ENCODE measurements at regions not wholly inside any gene's neighbourhood (a gene's known extent, or its start where the extent isn't known, plus 50 kb on each side); places are given as distances from the start of the nearest gene placed in this dataset.

DNA sequence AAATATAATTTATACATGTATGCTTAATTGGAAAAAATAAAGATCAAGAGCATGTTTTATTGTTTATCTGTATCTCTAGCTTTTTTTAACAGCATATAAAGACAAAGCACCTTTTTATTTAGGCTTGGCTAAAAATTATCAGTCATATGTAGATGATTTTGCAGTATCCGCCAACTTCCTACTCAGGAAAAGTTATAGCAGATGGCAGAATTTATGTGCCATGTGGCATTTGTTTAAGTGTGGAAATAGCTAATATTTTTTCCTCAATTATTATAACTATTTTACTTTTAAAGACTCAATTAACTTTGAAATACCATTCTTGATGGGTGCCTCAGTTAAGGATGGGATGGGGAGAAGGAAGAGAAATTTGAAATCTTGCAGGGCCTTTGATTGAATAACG is 762.1 kb upstream of the RBFOX1 start:
- Histone ChIP-seq H3K27ac (ENCODE audit: low read depth, low read length) (no peak overlapping the region), H3K9ac (ENCODE audit: low read length) (no peak overlapping the region), H3K9me2 (ENCODE audit: insufficient read depth) (no peaks in the 10 kb centered on the region), H3K9me3 (ENCODE audit: control insufficient read depth in 1 of 2, insufficient read depth in 1 of 2, low read depth in 1 of 2, low read length in 2 of 2) (no peaks in the 10 kb centered on the region), H3K27me3 (ENCODE audit: insufficient read depth, low read length) (no peaks in the 10 kb centered on the region), H3K79me2 (ENCODE audit: insufficient read depth, low read length) (no peaks in the 10 kb centered on the region), H3K4me1 (ENCODE audit: control insufficient read depth in 1 of 2, insufficient read depth in 2 of 2, low read length in 2 of 2) (no peaks in the 10 kb centered on the region), H3K4me2 (ENCODE audit: low read length) (no peak overlapping the region), H2AFZ (ENCODE audit: low read depth, low read length, poor library complexity, severe bottlenecking) (no peak overlapping the region), H3K4me3 (replicated peaks in 1 of 2; ENCODE audit: low read depth in 1 of 2, low read length in 2 of 2) (no peak overlapping the region), H4K20me1 (ENCODE audit: insufficient read depth) (no peaks in the 10 kb centered on the region), H3K36me3 (ENCODE audit: control insufficient read depth in 1 of 2, insufficient read depth in 2 of 2, low read length in 2 of 2) (no peaks in the 10 kb centered on the region)
- BruUV-seq (replicated peaks), result no TSS peak
- ChIA-PET RAD21 (ENCODE audit: low non-redundant PET in 1 of 2, low total read pairs in 2 of 2, uncharacterized antibody in 2 of 2, unreplicated experiment in 2 of 2) (no interaction called here), POLR2A (no interaction called here), CTCF (no interaction called here)
- no peak for DNase-seq (ENCODE audit: low read depth, low spot score)
- no peak for ATAC-seq
- intact Hi-C loops (cut with micrococcal nuclease), result no loop called here
- TF ChIP-seq POLR2AphosphoS5 (IDR thresholded peaks at IDR 0.05; ENCODE audit: low read depth, low read length) (no peak), RAD21 (IDR thresholded peaks at IDR 0.05; ENCODE audit: low read depth) (no peak), ZNF274 (IDR thresholded peaks at IDR 0.05; ENCODE audit: low read depth, low read length) (no peak), EZH2 (IDR thresholded peaks at IDR 0.05) (no peak), SRF (IDR thresholded peaks at IDR 0.05; ENCODE audit: low read depth) (no peak), SIN3A (IDR thresholded peaks at IDR 0.05; ENCODE audit: low read depth) (no peak), ZFX (IDR thresholded peaks at IDR 0.05) (no peak), TCF7L2 (IDR thresholded peaks at IDR 0.05; ENCODE audit: borderline replicate concordance, extremely low read depth, insufficient read depth, insufficient read length) (no peak), JUND (IDR thresholded peaks at IDR 0.05) (no peak), SP1 (IDR thresholded peaks at IDR 0.05; ENCODE audit: low read depth) (no peak), ELF1 (IDR thresholded peaks at IDR 0.05; ENCODE audit: borderline replicate concordance, low read depth) (no peak), CEBPB (IDR thresholded peaks at IDR 0.05; ENCODE audit: low read depth) (no peak), EGR1 (IDR thresholded peaks at IDR 0.05; ENCODE audit: low read depth) (no peak)
- TF ChIP-seq, protein P1, sequence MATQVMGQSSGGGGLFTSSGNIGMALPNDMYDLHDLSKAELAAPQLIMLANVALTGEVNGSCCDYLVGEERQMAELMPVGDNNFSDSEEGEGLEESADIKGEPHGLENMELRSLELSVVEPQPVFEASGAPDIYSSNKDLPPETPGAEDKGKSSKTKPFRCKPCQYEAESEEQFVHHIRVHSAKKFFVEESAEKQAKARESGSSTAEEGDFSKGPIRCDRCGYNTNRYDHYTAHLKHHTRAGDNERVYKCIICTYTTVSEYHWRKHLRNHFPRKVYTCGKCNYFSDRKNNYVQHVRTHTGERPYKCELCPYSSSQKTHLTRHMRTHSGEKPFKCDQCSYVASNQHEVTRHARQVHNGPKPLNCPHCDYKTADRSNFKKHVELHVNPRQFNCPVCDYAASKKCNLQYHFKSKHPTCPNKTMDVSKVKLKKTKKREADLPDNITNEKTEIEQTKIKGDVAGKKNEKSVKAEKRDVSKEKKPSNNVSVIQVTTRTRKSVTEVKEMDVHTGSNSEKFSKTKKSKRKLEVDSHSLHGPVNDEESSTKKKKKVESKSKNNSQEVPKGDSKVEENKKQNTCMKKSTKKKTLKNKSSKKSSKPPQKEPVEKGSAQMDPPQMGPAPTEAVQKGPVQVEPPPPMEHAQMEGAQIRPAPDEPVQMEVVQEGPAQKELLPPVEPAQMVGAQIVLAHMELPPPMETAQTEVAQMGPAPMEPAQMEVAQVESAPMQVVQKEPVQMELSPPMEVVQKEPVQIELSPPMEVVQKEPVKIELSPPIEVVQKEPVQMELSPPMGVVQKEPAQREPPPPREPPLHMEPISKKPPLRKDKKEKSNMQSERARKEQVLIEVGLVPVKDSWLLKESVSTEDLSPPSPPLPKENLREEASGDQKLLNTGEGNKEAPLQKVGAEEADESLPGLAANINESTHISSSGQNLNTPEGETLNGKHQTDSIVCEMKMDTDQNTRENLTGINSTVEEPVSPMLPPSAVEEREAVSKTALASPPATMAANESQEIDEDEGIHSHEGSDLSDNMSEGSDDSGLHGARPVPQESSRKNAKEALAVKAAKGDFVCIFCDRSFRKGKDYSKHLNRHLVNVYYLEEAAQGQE (IDR thresholded peaks at IDR 0.05; ENCODE audit: low read depth), result no peak
- TF ChIP-seq, protein P2, sequence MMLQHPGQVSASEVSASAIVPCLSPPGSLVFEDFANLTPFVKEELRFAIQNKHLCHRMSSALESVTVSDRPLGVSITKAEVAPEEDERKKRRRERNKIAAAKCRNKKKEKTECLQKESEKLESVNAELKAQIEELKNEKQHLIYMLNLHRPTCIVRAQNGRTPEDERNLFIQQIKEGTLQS (IDR thresholded peaks at IDR 0.05), result no peak
- TF ChIP-seq, protein P3, sequence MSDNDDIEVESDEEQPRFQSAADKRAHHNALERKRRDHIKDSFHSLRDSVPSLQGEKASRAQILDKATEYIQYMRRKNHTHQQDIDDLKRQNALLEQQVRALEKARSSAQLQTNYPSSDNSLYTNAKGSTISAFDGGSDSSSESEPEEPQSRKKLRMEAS (IDR thresholded peaks at IDR 0.05), result no peak
- TF ChIP-seq, protein P4, sequence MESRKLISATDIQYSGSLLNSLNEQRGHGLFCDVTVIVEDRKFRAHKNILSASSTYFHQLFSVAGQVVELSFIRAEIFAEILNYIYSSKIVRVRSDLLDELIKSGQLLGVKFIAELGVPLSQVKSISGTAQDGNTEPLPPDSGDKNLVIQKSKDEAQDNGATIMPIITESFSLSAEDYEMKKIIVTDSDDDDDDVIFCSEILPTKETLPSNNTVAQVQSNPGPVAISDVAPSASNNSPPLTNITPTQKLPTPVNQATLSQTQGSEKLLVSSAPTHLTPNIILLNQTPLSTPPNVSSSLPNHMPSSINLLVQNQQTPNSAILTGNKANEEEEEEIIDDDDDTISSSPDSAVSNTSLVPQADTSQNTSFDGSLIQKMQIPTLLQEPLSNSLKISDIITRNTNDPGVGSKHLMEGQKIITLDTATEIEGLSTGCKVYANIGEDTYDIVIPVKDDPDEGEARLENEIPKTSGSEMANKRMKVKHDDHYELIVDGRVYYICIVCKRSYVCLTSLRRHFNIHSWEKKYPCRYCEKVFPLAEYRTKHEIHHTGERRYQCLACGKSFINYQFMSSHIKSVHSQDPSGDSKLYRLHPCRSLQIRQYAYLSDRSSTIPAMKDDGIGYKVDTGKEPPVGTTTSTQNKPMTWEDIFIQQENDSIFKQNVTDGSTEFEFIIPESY (IDR thresholded peaks at IDR 0.05; ENCODE audit: extremely low read depth, insufficient replicate concordance, low read length), result no peak
